Activated naive CD8-positive, alpha-beta T cell (primary cell): ENCODE measurements at regions not wholly inside any gene's neighbourhood (a gene's known extent, or its start where the extent isn't known, plus 50 kb on each side); places are given as distances from the start of the nearest gene placed in this dataset.

Experiments used
- H3K27ac Mint-ChIP-seq: one replicate; pipeline ENCODE4 v1.8.0; 2021; ENCODE audit warnings: mixed read lengths
- H3K27me3 Mint-ChIP-seq: one replicate; pipeline ENCODE4 v1.8.0; 2021; ENCODE audit warnings: mixed read lengths
- H3K36me3 Mint-ChIP-seq: one replicate; pipeline ENCODE4 v1.8.0; 2021; ENCODE audit warnings: mixed read lengths
- H3K4me1 Mint-ChIP-seq: one replicate; pipeline ENCODE4 v1.8.0; 2021; ENCODE audit warnings: low read depth, mixed read lengths
- H3K4me3 Mint-ChIP-seq: one replicate; pipeline ENCODE4 v1.8.0; 2021; ENCODE audit warnings: mild to moderate bottlenecking, mixed read lengths
- H3K9me3 Mint-ChIP-seq: one replicate; pipeline ENCODE4 v1.8.0; 2021; ENCODE audit warnings: low read depth, mixed read lengths

DNA sequence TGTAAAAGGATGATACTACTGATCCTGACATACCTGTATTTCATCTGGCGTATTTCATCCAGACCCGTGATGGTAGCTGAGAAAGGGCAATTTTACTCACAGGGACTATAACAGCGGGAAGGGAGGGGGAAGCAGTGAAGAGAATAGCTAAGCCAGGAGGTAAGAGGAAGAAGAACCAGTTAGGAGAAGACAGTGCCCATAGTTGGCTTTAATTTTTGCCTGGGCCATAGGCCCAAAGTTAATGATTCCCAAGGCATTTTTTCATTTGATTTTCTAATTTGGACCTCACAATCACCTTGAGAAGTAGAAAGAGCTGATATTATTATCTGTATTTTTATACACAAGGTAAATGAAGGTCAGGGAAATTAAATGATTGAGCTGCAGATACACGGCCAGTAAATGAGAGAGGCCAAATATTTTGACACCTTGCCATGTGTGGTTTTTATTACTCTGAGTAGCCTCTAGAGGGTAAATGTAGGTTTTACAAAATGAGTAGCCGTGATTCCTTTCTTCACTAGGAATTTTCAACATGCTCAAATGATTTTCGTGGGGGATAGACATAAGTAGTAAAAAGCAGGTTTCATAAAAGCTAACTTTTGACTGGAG lies 382.2 kb downstream of the FUT8 start:
- H3K27me3 Mint-ChIP-seq = no peaks in the 10 kb centered on the region
- no peak overlapping the region for H3K4me3 Mint-ChIP-seq
- H3K4me1 Mint-ChIP-seq = no peaks in the 10 kb centered on the region
- H3K27ac Mint-ChIP-seq = no peak overlapping the region
- no peaks in the 10 kb centered on the region for H3K9me3 Mint-ChIP-seq
- H3K36me3 Mint-ChIP-seq = no peaks in the 10 kb centered on the region

- Mint-ChIP-seq H3K36me3 (no peaks in the 10 kb centered on the region), H3K27ac (no peak overlapping the region), H3K27me3 (no peaks in the 10 kb centered on the region), H3K4me1 (no peaks in the 10 kb centered on the region), H3K9me3 (no peaks in the 10 kb centered on the region), H3K4me3 (no peak overlapping the region)
These were observed 385.7 kb downstream of the FUT8 start for GRCh38 chr14:65798216-65798615.

DNA sequence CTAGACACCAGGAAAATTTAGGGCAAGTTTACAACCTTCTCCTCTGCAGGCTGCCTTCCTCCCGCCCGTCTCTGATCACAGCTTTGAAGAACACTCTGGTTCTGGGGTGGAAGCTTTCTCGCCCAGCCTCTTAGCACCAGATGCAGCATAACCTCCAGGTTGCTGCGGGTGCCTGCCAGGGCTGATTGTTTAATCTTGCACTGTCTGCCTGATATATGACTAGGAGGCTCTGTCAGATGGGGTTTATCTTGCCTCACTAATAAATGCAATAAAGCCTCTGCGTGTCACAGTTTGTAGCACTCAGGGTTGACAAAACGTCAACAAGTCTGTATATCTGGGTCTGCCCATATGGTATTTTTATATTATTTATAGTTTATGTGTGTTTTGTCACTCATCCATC lies 388.2 kb downstream of the FUT8 start:
- Mint-ChIP-seq H3K4me1 (no peaks in the 10 kb centered on the region), H3K9me3 (no peaks in the 10 kb centered on the region), H3K4me3 (no peak overlapping the region), H3K27me3 (no peaks in the 10 kb centered on the region), H3K36me3 (no peaks in the 10 kb centered on the region), H3K27ac (no peak overlapping the region)

GRCh38 chr14:65802196-65802595 lies 389.7 kb downstream of the FUT8 start:
- Mint-ChIP-seq H3K27ac (no peak overlapping the region), H3K27me3 (no peaks in the 10 kb centered on the region), H3K4me3 (no peak overlapping the region), H3K36me3 (no peaks in the 10 kb centered on the region), H3K9me3 (no peaks in the 10 kb centered on the region), H3K4me1 (no peaks in the 10 kb centered on the region)

DNA sequence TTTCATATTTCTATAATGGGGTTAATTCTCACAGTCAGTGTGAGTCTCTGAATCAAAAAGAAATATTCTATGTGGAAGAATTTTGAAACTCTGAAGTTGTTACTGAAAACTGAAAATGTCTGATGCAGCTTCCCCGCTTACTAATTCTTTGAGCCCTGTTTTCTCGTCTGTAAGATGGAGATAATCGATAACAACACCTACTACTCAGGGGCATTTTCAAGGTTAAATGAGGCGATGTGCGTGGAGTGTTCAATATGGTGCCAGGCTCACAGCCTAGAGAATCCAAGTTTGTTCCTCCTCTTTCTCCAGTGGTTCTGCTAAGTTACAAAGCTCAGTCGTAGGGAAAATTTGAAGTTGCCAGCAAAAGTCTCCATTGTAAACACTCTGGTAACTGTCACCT lies 391.4 kb downstream of the FUT8 start:
- Mint-ChIP-seq H3K27me3 (no peaks in the 10 kb centered on the region), H3K4me3 (no peak overlapping the region), H3K27ac (no peak overlapping the region)

DNA sequence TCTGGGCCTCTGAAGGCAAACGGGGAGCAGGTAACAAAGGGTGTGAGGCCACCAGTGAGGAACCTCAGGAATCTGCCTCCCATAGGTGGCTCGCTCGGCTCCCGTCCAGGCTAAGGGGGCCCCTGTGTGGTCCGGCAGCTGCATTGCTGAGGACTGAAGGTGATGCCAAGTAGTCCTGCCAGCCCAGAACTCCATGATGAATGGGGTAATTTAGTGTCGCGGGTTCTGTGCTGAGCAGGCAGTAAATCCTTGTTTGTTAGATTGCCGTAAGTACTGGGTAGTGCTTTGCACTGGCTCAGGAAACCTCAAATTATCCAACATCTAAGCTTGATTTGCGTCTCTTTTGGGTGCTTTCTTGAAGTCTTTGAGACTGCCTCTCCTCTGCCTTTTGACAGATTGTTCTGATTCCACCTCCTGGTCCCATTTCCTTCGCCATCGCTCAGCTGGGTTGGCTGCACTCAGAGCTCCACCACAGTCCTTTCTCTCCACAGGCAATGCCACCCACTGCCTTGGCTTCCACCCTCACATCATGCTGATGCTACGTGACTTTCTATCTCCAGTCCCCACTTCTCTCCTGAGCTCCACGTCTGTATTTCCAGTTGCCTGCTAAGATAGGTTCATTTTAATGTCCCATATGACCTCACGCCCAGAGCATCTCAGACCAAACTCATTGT lies 392.0 kb downstream of the FUT8 start:
- Mint-ChIP-seq H3K4me3 (no peak overlapping the region), H3K36me3 (no peaks in the 10 kb centered on the region), H3K9me3 (no peaks in the 10 kb centered on the region), H3K4me1 (no peaks in the 10 kb centered on the region), H3K27ac (no peak overlapping the region), H3K27me3 (no peaks in the 10 kb centered on the region)

More for the DNA sequence above, 391.4 kb downstream of the FUT8 start:
- no peaks in the 10 kb centered on the region for H3K9me3 Mint-ChIP-seq
- no peaks in the 10 kb centered on the region for H3K4me1 Mint-ChIP-seq
- no peaks in the 10 kb centered on the region for H3K36me3 Mint-ChIP-seq

- H3K27me3 Mint-ChIP-seq = no peaks in the 10 kb centered on the region
- H3K27ac Mint-ChIP-seq = no peak overlapping the region
- no peaks in the 10 kb centered on the region for H3K4me1 Mint-ChIP-seq
- H3K36me3 Mint-ChIP-seq = no peaks in the 10 kb centered on the region
- H3K4me3 Mint-ChIP-seq = no peak overlapping the region
- no peaks in the 10 kb centered on the region for H3K9me3 Mint-ChIP-seq
These were observed 392.6 kb downstream of the FUT8 start for GRCh38 chr14:65805113-65805473.

GRCh38 chr14:65808390-65808789 lies 395.9 kb downstream of the FUT8 start:
- Mint-ChIP-seq H3K27ac (no peak overlapping the region), H3K36me3 (no peaks in the 10 kb centered on the region), H3K9me3 (no peaks in the 10 kb centered on the region), H3K27me3 (no peaks in the 10 kb centered on the region), H3K4me3 (no peak overlapping the region), H3K4me1 (no peaks in the 10 kb centered on the region)

DNA sequence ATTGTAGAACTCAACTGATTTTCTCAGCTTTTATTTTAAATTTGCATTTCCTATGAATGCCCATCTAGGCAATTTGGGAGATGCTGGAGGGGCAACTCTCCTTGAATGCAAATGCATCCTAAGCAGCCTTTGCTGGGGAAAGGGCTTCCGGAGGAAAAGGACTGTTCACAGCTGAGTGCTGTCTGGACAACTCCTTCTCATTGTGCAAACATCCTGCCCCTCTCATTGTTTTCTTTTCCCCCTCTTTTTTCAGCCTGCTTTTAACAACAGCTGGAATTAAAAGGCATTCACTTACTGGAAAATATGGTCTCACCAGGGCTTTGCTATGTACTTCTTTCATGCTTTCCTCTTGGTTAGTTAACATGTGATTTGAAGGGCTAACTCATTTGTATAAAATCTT lies 397.8 kb downstream of the FUT8 start:
- Mint-ChIP-seq H3K27ac (no peak overlapping the region), H3K36me3 (no peaks in the 10 kb centered on the region), H3K4me3 (no peak overlapping the region), H3K4me1 (peaks cover 4% of the 10 kb centered on the region), H3K27me3 (no peaks in the 10 kb centered on the region), H3K9me3 (no peaks in the 10 kb centered on the region)

DNA sequence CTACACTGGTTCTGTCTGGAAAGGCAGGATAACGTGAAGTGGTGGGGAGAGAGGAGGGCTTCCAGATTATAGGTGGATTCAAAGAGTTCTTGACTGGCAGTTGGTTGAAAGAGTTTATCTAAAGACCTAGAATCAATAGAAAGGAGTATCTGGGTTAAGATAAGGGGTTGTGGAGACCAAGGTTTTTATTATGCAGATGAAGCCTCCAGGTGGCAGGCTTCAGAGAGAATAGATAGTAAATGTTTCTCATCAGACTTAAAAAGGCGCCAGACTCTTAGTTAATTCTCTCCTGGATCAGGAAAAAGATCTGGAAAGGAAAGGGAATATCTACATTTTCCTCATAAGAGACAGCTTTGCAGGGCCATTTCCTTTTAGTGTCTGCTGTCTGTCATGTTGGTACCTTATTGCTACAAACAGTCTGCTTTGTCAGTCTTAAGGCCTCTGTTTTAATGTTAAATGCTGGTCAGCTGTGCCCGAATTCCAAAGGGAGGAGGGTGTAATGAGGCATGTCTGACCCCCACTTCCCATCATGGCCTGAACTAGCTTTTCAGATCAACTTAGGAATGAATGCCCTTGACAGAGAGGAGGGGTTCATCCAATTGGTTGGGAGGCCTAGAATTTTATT lies 401.3 kb downstream of the FUT8 start:
- Mint-ChIP-seq H3K27ac (no peak overlapping the region), H3K9me3 (no peaks in the 10 kb centered on the region), H3K27me3 (no peaks in the 10 kb centered on the region), H3K4me1 (peaks cover 4% of the 10 kb centered on the region), H3K4me3 (no peak overlapping the region), H3K36me3 (no peaks in the 10 kb centered on the region)

DNA sequence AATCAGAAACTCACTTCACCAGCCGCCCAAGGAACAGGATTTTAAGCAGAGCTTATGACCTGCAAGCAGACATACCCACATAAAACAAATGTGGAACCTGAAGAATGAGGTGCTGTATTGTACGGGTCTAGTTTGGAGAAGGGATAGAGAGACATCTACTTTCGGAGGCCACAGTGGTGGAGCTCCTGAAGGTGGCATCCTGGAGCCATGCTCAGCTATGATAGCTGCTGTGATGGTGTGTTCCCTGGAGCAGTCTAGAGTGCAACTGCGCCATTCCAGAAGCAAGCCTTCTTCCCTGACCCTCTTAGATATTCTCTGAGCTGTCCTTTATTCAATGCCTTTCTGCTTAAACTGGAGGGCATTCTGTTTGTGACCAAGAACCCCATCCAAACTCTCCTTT lies 402.6 kb downstream of the FUT8 start:
- H3K36me3 Mint-ChIP-seq = no peaks in the 10 kb centered on the region

GRCh38 chr14:65817011-65817410 lies 404.5 kb downstream of the FUT8 start:
- Mint-ChIP-seq H3K4me3 (no peak overlapping the region), H3K27ac (no peak overlapping the region), H3K9me3 (no peaks in the 10 kb centered on the region), H3K36me3 (no peaks in the 10 kb centered on the region), H3K4me1 (peaks cover 4% of the 10 kb centered on the region), H3K27me3 (no peaks in the 10 kb centered on the region)

More for the DNA sequence above, 402.6 kb downstream of the FUT8 start:
- Mint-ChIP-seq H3K27me3 (no peaks in the 10 kb centered on the region), H3K4me3 (no peak overlapping the region), H3K4me1 (peaks cover 4% of the 10 kb centered on the region), H3K27ac (no peak overlapping the region), H3K9me3 (no peaks in the 10 kb centered on the region)

DNA sequence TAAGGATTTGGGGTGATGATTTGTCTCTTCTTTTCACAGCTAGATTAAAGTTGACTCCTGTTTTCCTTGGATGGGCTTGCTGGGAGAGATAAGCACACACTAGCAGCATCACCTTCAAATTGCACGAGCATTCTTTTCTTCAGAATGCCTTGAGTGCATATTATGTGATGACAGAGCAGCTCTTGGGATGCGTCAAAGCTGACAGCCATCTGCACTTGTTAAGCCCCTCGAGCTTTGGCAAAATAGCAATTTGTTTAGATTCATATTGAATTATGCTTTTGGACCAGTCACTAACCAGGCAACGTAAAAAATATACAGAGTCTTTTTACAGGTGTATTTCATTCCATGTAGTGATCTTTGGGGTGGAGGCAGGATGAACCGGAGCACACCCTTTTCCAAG lies 407.0 kb downstream of the FUT8 start:
- Mint-ChIP-seq H3K27ac (no peak overlapping the region), H3K27me3 (no peaks in the 10 kb centered on the region), H3K4me1 (peaks cover 4% of the 10 kb centered on the region), H3K9me3 (no peaks in the 10 kb centered on the region), H3K4me3 (no peak overlapping the region), H3K36me3 (no peaks in the 10 kb centered on the region)

GRCh38 chr14:65821224-65821753 lies 408.8 kb downstream of the FUT8 start:
- Mint-ChIP-seq H3K27me3 (no peaks in the 10 kb centered on the region), H3K9me3 (no peaks in the 10 kb centered on the region), H3K4me1 (peaks cover 11% of the 10 kb centered on the region), H3K27ac (no peak overlapping the region), H3K36me3 (no peaks in the 10 kb centered on the region), H3K4me3 (no peak overlapping the region)

DNA sequence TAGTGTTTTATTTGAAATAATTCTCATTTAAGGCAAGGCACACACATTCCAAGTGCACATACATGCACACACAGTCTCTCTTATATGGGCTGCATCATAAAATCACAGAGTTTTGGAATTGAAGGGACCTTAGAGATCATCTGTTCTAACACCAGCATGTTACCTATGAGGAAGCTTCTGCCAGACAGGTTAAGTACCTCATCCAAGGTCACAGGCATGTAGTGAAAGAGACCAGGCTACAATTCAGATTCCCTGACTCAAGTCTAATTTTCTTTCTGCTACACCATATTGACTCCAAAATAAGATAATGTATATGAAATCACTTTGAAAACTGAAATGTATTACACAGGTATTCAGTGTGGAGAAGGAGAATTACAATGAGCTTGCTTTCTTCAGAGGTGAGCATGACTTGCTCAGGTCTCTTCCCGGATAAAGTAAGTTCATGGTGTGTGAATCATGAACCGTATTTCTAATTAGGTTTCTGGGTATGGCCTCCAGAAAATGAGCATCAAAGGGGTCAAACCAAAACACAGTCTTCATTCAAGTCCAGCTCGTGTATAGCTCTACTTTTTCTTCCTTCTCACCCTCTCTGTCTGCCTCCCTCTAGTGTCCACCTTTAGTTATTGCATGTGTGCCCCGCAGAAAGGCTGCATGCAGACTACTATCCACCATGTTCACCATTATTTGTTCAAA lies 411.9 kb downstream of the FUT8 start:
- H3K9me3 Mint-ChIP-seq = no peaks in the 10 kb centered on the region
- no peaks in the 10 kb centered on the region for H3K27me3 Mint-ChIP-seq
- H3K4me1 Mint-ChIP-seq = peaks cover 11% of the 10 kb centered on the region
- H3K27ac Mint-ChIP-seq = no peak overlapping the region
- H3K36me3 Mint-ChIP-seq = peaks cover under 1% of the 10 kb centered on the region
- no peak overlapping the region for H3K4me3 Mint-ChIP-seq
